CD4-positive, alpha-beta T cell treated with Interleukin-21 for 1 hour (primary cell): ENCODE measurements at regions not wholly inside any gene's neighbourhood (a gene's known extent, or its start where the extent isn't known, plus 50 kb on each side); places are given as distances from the start of the nearest gene placed in this dataset.

Experiments used
- DNase-seq: peaks from one replicate; pipeline ENCODE4 v3.0.0-alpha.2; 2020

DNA sequence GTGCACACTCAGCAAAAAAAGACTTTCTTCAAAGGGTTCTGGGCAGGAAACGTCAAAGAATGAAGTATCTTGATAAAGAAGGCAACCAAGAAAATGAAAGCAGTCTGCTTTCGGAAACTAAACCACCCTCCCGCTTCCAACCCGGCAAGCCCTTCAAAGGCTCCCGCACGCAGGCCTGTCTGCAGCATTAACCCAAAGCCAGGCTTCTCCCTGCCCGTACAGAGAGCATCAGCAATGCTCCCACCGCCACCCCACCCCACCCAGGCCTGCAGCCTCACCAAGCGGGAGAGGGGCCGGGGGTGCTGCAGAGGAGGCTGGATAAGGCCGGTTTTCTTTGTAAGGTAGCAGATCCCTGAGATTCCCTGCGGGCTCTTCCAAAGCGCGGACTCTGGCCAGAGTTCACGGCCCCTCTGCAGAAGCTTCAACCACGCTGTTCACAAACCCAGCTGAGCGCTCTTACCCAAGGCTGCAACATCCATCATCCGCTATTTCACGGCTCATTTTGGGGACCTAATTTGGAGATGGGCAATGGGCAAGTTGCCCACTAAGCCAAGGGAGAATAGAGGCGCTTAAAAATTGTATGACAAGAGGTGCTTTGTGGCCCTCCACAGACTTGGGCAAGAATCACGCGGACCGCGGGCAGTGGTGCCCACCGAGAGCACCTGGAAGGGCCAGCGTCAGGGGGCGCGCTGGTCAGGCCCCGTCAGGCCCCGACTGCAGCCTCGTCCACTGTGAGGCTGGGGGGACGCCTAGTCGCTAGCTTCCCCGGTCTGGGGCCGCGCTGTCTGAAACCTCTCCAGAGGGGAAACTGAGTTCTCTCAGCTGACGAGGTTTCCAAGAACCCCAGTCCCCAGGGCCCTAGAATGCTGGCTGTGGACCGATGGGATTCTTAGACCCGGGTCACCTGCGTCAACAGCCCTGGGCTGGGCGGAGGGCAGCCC lies 225.4 kb upstream of the ID2 start:
- peak; percentile 66 for DNase-seq

DNA sequence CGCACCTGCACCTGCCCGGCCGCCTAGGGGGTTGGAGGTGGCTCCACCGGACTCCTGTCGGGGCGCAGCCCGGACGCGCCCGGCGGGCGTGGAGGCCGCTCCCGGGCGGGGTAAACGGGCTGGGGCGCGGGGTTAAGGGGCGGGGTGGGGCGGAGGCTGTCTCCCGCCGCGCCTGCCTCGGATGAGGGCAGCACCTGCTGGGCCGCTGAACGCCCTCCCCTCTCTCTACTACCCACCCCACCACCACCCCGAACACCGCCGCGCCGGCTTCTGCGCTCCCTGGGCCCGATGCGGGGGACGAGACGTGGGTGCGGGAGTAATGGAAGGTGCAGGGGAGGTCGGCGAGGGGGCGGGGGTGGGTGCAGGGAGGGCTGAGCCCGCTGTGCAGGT lies 224.8 kb upstream of the ID2 start:
- DNase-seq, result peak; percentile 42

DNA sequence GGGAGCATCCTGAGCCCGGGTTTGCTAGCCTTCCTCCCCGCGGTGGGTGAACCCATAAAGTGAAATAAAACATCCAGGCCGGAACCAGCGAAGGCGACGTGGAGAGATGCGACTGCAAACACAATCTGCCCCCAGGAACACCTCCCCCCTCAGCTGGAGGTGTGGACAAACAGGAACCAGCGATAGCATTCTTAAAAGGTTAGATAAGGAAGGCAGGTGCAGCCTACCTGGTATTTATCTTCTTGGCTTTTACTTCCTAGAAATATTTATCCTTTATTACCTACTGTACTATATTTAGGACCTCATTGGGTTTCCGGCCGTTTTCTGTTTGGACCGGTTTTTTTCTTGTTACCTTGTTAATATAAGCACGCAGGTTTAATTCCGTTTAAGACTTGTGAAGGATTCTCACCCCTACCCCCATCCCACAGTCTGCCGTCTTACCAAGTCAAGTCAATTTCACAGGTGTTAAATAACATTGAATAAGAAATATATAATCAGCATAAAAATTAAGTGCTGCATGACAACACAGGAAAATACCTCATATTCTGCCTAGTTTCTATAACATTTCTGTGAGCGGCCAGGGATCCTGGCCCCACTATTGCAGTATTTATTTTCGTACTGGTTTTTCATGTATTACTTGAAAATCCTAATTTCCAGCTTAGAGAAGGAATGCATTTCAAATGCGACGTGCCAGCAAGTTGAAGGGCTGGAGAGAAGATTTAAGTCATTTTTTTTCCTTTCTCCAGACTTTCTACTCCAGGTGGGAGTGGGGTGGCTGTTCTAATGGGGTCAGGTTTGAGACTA lies 224.0 kb upstream of the ID2 start:
- DNase-seq, result peak; percentile 41

DNA sequence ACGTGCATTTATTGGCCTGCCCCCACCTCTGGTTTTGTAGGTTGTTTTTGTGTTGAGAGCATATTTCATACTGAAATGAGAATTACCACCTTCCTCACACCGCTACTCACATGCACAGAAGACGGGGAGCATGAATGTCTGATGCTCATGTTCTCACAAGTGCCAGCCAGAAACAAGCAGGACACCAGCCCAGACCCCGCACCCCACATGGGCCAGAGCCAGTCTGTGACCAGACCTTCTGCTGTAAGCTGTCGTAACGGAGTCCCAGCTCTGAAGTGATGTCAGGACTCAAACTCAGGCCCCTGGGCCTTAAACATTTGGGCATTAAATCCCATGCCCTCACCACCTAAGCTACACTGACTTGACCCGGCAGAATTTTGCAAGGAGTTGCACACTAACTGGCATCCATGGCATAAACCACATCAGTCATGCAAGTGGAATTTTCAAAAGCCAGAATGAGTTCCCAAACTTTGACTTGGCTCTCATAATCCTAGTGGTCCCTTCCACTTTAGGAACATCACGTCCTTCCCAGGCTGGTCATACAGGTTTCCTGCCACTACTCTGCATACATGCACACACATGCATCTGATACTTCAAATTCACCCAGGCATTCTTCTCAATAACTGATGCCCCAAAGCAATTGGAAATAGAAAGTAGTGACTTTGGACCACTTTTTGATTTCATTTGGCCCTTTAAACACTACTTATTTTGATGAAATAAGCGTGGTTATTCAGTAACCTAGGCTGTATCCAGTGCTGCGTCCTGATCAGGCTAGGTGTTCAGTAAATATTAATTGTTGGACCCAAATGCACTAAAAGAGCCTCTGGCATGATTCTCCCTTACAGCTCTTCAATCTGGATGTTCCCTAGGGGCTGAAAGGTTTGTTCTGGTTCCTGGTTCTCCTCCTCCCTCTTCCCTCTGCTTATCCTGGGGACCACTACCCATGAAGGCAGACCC lies 223.1 kb upstream of the ID2 start:
- no peak for DNase-seq

DNA sequence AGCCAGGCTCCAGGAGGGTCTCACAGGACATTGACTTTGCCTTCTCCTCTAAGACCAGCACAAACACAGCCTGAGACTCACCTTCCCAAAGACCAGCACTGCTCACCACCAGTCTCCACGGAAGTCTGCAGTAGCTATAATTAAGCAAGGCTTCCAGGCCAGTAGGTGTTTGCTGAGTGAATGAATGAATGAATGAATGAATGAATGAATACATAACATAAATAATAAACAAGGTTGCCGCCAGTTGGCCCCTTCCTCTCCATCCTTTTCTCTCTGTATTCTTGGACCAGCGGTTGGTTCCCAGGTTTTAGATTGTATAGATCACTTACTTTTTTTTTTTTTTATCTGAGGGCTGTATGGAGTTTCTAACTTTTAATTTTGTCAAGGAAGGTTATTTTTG lies 222.4 kb upstream of the ID2 start:
- no peak for DNase-seq

DNA sequence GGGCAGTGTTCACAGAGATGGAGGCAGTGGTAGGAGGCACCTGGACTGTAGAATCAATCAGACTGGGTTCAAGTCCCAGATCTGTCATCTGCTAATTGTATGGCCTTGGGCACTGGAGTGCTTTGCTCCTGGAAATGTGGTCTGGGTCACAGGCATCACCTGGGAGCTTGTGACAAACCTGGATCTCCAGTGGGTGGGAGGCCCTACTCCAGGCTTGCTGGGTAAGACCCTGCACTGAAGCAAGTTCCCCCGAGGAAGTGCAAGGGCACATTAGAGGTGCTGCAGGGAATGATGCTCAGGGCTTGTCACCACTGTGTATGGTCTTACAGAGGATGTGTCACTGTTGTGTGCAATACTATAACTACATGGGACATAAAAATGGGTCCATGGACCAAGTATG lies 220.5 kb upstream of the ID2 start:
- no peak for DNase-seq

DNA sequence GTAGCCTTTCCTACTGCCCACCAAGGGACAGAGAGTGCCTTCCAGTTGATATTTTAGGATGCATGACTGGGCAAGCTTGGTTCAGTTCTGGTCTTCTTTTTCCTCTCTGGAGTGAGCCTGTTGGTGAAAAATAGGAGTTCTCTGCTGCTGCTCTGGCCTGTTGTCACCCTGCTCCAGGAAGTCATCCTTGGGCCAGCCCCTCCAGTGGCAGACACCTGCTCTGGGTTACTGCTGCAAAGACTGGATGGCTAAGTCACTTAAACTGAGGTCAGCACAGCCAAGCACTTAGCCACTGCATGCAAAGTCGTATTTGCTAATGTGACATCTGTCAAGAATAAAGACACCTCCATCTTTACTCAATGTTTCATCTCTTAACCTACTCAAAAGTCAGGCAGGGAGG lies 219.6 kb upstream of the ID2 start:
- DNase-seq, result no peak

DNA sequence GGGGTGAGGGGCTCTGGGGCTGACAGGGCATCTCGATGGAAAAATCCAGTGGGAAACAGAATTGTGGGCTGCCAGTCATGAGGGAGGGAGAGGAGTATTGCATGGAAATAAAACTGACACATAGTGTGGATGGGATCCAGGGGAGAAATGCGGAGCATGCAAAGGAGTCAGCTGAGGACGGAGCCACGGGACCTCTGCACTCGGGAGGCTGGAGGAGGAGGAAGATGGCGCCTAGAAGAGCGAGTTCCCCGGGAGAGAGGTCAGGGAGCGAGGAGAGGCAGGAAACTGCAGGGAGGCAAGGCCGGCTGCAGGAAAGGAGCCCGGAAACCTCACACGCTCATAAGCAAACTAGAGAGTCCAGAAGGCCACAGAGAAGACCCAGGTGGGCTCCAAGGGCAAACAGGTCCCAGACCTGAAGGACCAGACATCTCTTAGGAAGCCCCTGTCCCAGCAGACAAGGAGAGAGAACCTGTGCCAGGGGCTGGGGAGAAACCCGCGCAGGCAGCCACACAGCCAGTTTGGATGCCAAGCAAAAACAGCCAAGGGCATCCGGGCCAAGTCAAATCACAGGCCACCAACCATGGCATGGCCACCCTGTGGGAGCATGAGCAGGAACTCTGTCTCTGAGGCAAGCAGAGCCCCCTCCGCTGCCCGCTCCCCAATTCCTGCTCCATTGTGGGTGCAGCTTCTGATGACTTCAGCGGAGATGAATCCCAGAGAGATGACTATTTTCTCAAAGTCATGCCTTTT lies 218.8 kb upstream of the ID2 start:
- no peak for DNase-seq

DNA sequence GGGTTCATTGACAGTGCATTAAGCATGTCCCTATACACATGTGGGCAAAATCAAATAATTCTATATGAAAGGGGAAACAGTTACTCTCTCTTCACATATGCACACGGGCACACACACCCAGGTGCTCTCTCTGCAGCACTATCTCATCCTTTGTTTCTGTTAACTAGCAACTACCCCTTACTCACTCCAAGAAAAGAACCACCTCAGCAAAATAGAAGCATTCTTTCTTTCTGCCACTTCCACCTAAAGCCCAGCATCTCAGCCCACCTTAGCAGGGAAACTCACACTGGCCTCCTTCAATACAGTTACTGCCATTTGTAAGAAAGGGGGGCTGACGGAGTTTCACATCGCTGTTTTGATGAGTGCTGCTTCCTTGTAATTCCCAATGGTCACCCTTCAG lies 216.3 kb upstream of the ID2 start:
- DNase-seq, result no peak

DNA sequence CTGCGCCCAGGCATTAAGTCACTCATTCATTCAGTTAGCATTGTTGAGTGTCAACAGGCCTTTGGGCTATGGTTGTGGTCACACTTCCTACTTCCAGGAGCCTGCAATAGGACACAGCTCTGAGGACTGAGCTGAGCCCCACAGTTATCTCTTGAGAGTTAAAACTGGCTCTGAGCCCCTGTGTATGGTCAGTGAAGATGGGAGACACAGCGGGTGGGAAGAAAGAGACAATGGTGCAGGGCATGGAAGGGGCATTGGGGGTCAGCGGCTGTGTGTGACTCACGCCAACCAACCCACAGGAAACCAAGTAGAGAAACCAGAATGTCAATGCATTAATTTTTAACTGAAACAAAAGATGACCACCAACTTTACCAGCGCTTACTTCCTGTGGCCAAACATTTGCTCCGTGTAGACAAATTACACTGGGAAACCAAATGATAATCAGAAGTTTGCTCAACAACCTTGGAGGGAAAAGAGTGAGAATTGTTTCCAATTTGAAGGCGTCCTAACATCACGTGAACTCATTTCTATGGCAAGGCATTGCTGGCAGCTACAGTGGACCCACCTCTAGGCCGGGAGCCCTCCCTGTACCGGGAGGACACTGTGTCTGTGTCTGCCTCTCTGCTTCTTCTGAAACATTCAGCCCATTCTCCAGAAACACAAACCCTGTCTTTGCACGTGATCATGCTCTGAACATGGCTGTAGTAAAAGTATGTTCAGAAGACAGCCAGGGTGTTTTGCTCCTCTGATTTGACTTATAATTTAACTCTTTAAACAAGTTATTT lies 212.0 kb upstream of the ID2 start:
- no peak for DNase-seq

DNA sequence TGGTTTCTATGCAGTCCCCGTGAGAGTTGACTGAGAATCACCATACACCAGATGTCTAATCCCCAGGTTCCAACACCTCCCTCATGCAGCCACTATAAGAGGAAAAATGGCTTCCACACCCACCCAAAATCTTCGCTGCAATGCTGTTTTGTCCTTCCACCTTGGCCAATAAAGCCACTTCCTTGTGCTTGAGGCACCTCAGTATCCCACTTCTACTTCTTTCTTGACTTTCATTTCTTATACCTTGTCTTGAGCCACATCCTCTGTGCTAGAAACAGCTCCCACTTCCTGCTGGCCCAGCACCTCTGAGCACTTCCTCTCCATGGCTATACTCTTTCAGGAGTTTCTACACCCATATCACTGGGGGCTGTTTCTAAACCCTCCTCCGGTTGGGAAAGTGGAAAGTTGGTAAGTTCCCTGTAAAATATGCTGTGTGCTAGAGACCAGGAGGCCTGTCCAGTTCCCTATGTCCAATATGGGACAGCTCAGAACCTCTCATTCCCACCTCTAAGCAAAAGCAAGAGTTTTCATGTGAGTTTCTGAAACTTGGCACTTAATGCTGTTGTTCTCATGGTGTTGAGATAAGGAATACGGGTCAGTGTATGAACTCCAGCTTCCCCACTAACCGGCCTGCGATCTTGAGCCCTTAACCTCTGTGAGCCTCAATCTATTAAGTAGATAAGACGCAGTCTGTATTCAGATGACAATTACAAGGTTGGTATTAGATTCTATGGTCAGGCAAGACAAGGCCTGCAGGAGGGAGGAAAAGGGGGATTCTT lies 209.1 kb upstream of the ID2 start:
- peak; percentile 38 for DNase-seq

DNA sequence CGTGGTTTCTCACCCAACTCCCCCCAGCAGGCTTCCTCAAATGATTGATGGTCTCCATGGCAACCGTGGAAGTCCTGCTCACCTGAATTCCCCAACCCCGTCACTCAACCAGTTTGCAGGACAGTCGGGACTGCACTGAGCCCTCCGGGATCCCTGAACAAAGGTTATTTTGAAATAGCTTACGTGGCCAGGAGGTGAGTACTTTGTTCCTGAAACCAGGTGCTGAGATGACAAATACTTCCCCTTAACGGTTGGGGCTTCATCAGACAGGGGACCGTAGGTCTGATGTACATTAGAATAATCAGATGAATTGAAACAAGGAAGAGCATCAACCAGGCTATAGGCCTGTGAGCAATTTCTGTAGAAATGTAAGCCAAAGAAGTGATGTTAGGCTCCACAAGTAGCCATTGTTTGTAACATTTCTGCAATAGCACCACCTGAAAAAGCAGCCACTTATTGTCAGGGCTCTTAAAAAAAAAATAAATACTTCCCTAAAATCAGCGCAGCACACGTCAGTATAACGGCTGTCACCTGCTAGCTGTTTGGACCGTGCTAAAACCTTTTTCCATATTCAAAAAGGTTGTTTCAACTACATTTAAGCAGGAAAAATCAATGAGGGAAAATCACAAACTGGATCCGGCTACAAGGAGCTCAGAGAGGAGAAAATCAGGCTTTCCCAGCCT lies 206.4 kb upstream of the ID2 start:
- DNase-seq, result peak; percentile 51

DNA sequence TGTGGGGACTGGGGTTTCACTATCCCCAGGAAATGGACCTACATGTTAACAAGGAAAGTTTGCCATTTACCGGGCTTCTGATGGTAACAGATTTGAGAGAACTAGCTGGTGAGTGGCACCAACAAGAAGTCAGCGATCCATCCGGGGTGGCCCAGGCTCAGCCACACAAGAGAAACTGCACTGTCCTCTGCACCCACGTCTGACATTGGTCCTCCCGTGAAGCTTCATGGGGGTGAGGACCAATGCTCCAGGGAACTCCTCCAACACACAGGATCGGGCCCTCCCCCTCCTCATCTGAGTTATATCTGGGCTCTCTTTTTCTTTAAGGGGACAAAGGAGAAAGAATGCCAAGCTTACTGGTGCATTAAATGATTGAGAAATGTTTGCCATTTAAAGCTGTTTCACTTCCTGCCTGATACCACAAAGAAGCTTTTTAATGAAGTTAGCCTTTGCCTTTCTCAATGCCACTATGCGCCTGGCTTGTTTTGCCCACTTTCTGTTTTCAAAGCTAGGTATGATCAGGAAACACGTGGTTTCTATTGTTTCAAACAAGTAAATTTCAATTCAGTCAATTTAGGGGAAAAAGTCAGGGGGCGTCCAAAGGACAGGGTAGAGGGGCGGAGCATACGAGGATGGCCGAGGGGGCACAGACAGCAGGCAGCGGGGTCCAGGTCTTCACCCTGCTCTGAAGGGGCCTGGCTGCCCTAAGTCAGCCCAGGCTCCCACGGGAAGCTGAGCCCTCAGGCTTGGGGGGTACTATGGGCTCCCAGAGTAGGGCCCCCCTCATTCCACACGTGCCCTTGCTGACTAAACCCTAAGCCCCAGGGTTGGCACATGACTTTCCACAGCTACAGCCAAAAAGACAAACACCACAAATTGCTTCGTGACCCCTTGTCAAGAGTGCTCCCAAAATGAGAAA lies 204.0 kb upstream of the ID2 start:
- DNase-seq, result peak; percentile 64

DNA sequence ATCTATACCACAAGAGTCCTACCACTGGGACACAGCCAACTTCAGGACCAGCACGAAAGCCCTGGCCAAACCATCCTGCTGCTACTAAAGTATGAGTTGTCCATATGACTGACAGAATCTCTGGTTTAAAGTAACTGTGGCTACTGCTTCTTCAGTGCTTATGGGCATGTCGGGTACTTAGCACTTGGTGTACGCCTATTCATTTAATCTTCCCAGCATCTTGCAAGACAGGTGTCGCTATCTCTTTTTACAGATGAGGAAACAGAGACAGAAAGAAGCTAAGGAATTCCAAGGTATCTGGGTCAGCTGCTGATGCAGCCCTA lies 203.4 kb upstream of the ID2 start:
- DNase-seq, result no peak

DNA sequence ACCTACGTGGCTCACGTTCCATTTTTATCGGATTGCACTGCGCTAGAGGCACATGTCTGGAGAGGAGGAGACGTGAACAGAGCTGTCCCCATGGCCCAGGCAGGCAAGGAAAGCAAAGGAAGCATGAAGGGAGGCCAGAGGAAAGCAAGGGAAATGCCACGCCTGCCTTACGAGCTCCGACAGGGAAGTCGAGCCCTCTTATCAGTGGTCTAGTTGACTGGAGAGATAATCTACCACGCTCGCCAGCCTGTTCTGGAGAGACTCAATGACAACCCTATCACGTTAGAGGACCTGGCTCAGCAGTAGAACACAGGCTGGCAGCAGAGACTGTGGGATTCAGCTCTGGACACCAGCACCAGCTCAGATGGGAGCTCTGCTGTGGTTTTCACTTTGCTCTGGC lies 202.6 kb upstream of the ID2 start:
- DNase-seq, result no peak

DNA sequence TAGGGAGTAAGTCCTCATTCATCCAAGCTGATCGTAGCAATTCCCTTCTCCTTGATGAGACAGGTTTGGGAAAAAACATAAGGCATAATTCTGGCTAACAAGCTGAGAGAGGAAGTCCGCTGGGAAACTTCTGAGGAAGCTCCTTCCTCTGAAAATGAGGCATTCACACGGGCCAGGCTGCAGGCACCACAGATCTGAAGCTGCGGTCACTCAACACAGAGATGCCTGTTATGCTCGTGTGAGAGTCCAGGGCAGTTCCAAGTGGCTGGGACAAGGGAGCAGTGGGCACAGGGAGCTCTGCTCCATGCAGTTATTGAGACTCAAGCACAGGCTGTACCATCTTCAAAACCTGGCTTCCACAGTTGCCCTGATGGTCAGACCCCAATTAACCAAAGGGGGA lies 200.9 kb upstream of the ID2 start:
- DNase-seq, result no peak

DNA sequence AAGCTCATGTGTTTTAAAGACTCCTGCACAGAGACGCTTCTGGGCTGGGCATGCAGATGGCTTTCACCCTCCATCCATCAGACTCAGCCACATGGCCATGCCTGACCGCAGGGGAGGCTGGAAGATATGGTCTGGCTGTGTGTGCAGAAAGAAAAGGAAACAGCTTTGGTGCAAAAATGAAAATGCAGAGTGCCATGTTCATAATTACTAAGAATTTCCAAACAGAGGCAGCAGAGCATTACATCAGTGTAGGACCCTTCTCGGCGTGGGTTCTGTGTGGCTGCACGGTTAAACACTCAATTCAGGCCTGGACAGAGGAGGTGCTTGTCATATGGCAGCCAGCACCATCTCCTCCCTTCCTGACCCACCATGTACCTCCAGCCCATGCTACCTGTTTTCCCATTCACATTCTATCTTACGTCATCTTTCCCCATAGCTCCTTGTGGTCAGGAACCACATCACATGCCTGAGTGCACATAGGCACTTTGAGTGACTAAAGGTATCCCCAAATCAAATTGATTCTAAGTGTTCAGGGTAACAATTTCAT lies 200.3 kb upstream of the ID2 start:
- DNase-seq, result no peak

DNA sequence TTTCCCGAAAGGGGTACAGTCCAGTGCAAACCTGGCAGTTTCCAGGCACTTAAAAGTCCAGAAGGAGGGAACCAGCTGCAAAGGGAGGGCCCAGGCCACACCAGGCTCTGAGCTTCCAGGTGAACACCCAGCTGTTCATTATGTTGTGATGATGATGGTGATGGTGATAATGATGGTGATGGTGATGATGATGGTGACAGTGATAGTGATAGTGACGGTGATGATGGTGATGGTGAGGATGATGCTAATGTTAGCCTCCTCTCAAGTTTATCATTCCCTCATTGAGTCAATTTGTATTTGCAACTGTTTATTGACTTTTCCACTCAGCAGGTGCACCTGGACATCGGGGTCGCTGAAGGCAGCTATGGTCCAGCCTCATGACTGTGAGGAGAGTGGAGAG lies 199.4 kb upstream of the ID2 start:
- no peak for DNase-seq
